ENCODE measurements at regions not wholly inside any gene's neighbourhood (a gene's known extent, or its start where the extent isn't known, plus 50 kb on each side); places are given as distances from the start of the nearest gene placed in this dataset.
"Not testable (repeated sequence)": the region's sequence is repeated elsewhere in the genome, so short reads cannot be mapped to it uniquely, and the experiment has no call there.

- DNase-seq, result no peak
Measured at GRCh38 chr13:87590518-87590917, 80.7 kb upstream of the SLITRK5 start.

GRCh38 chr13:87604437-87604836 lies 66.7 kb upstream of the SLITRK5 start:
- DNase-seq, result not testable (repeated sequence)

- peak; percentile 35 for DNase-seq
Measured at GRCh38 chr13:87607266-87607665, 63.9 kb upstream of the SLITRK5 start.

- DNase-seq, result no peak
Measured at GRCh38 chr13:87614276-87614675, 56.9 kb upstream of the SLITRK5 start.
